ENCODE measurements at regions not wholly inside any gene's neighbourhood (a gene's known extent, or its start where the extent isn't known, plus 50 kb on each side); places are given as distances from the start of the nearest gene placed in this dataset.

DNA sequence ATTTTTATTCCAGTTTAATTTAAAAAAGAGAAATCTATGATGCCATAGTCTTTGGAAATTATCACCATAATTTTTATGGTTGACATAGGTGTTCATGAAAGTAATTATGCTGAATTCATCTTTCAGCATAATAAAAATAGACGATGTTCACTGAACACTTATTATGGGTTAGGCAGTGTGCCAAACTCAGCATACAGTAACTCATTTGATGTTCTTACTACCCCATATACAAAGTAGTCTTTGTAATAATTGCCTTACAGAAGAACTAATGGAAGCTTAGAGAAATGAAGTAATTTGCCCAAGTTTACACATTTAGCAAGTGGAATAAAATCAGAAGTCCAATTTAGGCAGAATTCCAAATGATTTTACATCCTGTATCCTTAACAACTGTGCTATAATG lies 852.2 kb upstream of the GOT2 start:
- Histone ChIP-seq H3K9me3 (ENCODE audit: control insufficient read depth in 2 of 3, insufficient read depth in 1 of 3, low read length in 3 of 3) (no peaks in the 10 kb centered on the region), H3K36me3 (ENCODE audit: control insufficient read depth in 2 of 3, insufficient read depth in 3 of 3, low read length in 3 of 3) (no peaks in the 10 kb centered on the region), H3K9ac (ENCODE audit: low read length in 3 of 3) (no peak overlapping the region), H3K27me3 (ENCODE audit: control insufficient read depth, insufficient read depth, low read length) (no peaks in the 10 kb centered on the region), H3K27ac (ENCODE audit: low read depth in 2 of 2, low read length in 2 of 2) (no peak overlapping the region), H3K4me1 (ENCODE audit: control insufficient read depth in 2 of 3, insufficient read depth in 2 of 3, low read depth in 1 of 3, low read length in 3 of 3) (no peaks in the 10 kb centered on the region), H3K4me3 (ENCODE audit: low read length in 3 of 3) (no peak overlapping the region)
- no peak for FAIRE-seq
- TF ChIP-seq, protein P1, sequence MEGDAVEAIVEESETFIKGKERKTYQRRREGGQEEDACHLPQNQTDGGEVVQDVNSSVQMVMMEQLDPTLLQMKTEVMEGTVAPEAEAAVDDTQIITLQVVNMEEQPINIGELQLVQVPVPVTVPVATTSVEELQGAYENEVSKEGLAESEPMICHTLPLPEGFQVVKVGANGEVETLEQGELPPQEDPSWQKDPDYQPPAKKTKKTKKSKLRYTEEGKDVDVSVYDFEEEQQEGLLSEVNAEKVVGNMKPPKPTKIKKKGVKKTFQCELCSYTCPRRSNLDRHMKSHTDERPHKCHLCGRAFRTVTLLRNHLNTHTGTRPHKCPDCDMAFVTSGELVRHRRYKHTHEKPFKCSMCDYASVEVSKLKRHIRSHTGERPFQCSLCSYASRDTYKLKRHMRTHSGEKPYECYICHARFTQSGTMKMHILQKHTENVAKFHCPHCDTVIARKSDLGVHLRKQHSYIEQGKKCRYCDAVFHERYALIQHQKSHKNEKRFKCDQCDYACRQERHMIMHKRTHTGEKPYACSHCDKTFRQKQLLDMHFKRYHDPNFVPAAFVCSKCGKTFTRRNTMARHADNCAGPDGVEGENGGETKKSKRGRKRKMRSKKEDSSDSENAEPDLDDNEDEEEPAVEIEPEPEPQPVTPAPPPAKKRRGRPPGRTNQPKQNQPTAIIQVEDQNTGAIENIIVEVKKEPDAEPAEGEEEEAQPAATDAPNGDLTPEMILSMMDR (IDR thresholded peaks at IDR 0.05; ENCODE audit: borderline replicate concordance, extremely low read depth, insufficient read depth), result no peak
- DNase-seq, result no peak
- intact Hi-C loops (cut with DNase I), result no loop called here

DNA sequence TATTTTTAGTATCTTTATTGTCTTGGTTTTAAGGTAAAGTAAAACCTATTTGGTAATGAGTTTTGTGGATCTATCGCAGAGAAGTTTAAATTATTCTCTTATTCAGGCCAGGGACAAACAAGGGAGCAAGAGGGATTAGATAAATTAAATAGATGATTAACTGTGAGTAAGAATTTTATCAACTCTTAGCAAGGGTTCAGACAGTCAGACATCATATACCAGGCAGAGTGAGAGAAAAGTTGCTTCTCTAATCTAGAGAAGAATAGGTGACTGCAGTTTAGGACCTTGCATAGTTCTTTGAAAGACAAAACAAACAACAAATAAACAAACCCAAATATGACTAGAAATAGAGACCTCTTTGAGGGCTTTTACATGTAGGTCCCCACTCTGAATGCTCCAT lies 840.2 kb upstream of the GOT2 start:
- FAIRE-seq (no peak), DNase-seq (no peak)
- Histone ChIP-seq H3K36me3 (ENCODE audit: control insufficient read depth in 2 of 3, insufficient read depth in 3 of 3, low read length in 3 of 3) (no peaks in the 10 kb centered on the region), H3K9me3 (ENCODE audit: control insufficient read depth in 2 of 3, insufficient read depth in 1 of 3, low read length in 3 of 3) (no peaks in the 10 kb centered on the region), H3K27me3 (ENCODE audit: control insufficient read depth, insufficient read depth, low read length) (no peaks in the 10 kb centered on the region), H3K4me1 (ENCODE audit: control insufficient read depth in 2 of 3, insufficient read depth in 2 of 3, low read depth in 1 of 3, low read length in 3 of 3) (no peaks in the 10 kb centered on the region), H3K9ac (ENCODE audit: low read length in 3 of 3) (no peak overlapping the region), H3K27ac (ENCODE audit: low read depth in 2 of 2, low read length in 2 of 2) (no peak overlapping the region), H3K4me3 (ENCODE audit: low read length in 3 of 3) (no peak overlapping the region)
- TF ChIP-seq, protein P1 (IDR thresholded peaks at IDR 0.05; ENCODE audit: borderline replicate concordance, extremely low read depth, insufficient read depth), result no peak
- intact Hi-C loops (cut with DNase I), result no loop called here

DNA sequence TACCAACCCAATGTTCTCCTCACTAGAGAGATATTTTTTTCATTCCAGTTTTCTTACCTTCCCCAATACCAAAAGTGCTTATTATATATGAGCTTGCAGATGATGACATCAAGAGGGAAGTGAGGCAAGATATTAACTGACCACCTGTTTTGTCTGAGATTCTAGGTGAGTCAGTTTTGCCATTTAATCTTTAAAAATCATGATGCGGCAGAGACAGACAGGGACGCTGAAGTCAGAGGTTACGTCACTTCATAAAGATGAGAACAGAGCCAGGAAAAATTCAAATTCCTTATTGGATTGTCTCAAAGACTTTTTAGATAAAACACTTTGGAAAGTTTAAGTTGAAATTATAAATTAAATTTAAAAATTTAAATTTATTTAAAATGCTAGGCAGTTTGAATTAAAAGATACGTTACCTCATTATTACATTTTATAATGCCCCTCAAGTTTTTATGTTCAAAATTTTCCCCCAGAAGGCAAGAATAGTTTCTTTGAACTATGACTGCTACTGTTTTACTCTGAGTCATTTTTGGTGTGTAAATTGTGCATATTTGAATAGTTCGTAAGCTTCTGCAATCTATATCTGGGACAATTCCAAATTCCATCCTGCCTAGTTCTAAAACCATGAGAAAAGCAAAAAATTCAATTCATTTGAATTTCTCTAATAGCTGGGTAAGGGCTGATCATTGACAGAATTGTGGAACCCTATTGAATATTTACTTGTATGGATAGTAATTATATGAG lies 839.6 kb upstream of the GOT2 start:
- TF ChIP-seq, protein P1 (IDR thresholded peaks at IDR 0.05; ENCODE audit: borderline replicate concordance, extremely low read depth, insufficient read depth), result no peak
- Histone ChIP-seq H3K27me3 (ENCODE audit: control insufficient read depth, insufficient read depth, low read length) (no peaks in the 10 kb centered on the region), H3K4me3 (ENCODE audit: low read length in 3 of 3) (no peak overlapping the region), H3K27ac (ENCODE audit: low read depth in 2 of 2, low read length in 2 of 2) (no peak overlapping the region), H3K36me3 (ENCODE audit: control insufficient read depth in 2 of 3, insufficient read depth in 3 of 3, low read length in 3 of 3) (no peaks in the 10 kb centered on the region), H3K9me3 (ENCODE audit: control insufficient read depth in 2 of 3, insufficient read depth in 1 of 3, low read length in 3 of 3) (no peaks in the 10 kb centered on the region), H3K4me1 (ENCODE audit: control insufficient read depth in 2 of 3, insufficient read depth in 2 of 3, low read depth in 1 of 3, low read length in 3 of 3) (no peaks in the 10 kb centered on the region), H3K9ac (ENCODE audit: low read length in 3 of 3) (no peak overlapping the region)
- intact Hi-C loops (cut with DNase I), result no loop called here
- FAIRE-seq, result no peak
- DNase-seq, result no peak

DNA sequence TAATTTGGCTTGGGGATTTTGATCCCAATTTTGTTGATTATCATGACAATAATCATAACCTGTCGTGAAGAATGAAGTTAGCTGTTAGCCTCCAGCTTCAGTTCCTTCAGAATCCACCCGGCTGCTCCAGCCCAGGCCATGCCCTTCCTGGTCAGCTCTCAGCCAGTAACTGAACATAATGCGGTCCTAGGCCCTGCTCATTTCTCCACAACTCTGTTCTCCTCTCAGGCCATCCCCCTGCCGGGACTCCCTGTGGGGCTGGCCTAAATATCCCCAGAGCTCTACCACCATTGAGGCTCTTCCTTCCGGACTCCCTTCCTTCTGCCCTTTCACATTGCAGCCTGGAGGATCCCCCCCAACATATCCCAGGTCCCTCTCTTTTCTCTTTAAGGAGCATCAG lies 833.4 kb upstream of the GOT2 start:
- no peak overlapping the region for H3K9ac ChIP-seq (ENCODE audit: low read length in 3 of 3)
- no peaks in the 10 kb centered on the region for H3K27me3 ChIP-seq (ENCODE audit: control insufficient read depth, insufficient read depth, low read length)
- no peaks in the 10 kb centered on the region for H3K4me1 ChIP-seq (ENCODE audit: control insufficient read depth in 2 of 3, insufficient read depth in 2 of 3, low read depth in 1 of 3, low read length in 3 of 3)
- TF ChIP-seq, protein P1 (IDR thresholded peaks at IDR 0.05; ENCODE audit: borderline replicate concordance, extremely low read depth, insufficient read depth), result no peak
- no peaks in the 10 kb centered on the region for H3K36me3 ChIP-seq (ENCODE audit: control insufficient read depth in 2 of 3, insufficient read depth in 3 of 3, low read length in 3 of 3)
- H3K9me3 ChIP-seq (ENCODE audit: control insufficient read depth in 2 of 3, insufficient read depth in 1 of 3, low read length in 3 of 3), result no peaks in the 10 kb centered on the region
- H3K27ac ChIP-seq (ENCODE audit: low read depth in 2 of 2, low read length in 2 of 2), result no peak overlapping the region
- FAIRE-seq (no peak), DNase-seq (no peak)
- intact Hi-C loops (cut with DNase I), result no loop called here
- no peak overlapping the region for H3K4me3 ChIP-seq (ENCODE audit: low read length in 3 of 3)

All from kidney (tissue), 13 donors.